AG09309 (cell line): ENCODE measurements at regions not wholly inside any gene's neighbourhood (a gene's known extent, or its start where the extent isn't known, plus 50 kb on each side); places are given as distances from the start of the nearest gene placed in this dataset.

Source experiments
- DNase-seq: peaks from one replicate; pipeline ENCODE4 v3.0.0-alpha.2; 2010; ENCODE audit warnings: low read depth
- H3K4me3 ChIP-seq: 2 replicates; pipeline ENCODE4 v1.5.1; 2011; ENCODE audit warnings: mild to moderate bottlenecking, low read depth, low read length, moderate library complexity; ENCODE audit not compliant: control insufficient read depth
- TF ChIP-seq, protein P1 (sequence below): IDR thresholded peaks from 2 replicates; pipeline ENCODE4 v1.5.1; 2011; ENCODE audit warnings: mild to moderate bottlenecking, low read depth, low read length, inconsistent platforms; ENCODE audit not compliant: insufficient read depth, control insufficient read depth; ENCODE audit errors: missing control alignments

DNA sequence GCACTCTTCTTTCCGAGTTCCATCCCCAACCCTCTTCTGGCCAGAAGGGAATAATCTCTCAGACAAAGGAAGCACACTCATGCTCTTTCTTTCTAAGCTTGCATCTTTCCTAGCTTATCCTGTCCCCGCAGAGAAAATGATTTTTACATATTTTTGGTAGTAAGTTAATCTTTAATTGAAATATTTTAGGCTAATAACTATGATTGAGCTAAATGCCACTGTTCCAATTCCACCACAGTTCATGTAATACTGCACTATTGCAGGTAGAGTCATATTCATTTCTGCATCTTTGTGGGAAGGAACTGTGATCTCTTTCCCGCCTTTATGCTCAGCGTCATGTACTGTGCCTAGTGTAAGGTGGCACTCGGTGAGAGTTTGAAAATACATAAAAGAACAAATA lies 158.9 kb upstream of the FOXG1 start:
- no peak overlapping the region for H3K4me3 ChIP-seq
- TF ChIP-seq, protein P1, sequence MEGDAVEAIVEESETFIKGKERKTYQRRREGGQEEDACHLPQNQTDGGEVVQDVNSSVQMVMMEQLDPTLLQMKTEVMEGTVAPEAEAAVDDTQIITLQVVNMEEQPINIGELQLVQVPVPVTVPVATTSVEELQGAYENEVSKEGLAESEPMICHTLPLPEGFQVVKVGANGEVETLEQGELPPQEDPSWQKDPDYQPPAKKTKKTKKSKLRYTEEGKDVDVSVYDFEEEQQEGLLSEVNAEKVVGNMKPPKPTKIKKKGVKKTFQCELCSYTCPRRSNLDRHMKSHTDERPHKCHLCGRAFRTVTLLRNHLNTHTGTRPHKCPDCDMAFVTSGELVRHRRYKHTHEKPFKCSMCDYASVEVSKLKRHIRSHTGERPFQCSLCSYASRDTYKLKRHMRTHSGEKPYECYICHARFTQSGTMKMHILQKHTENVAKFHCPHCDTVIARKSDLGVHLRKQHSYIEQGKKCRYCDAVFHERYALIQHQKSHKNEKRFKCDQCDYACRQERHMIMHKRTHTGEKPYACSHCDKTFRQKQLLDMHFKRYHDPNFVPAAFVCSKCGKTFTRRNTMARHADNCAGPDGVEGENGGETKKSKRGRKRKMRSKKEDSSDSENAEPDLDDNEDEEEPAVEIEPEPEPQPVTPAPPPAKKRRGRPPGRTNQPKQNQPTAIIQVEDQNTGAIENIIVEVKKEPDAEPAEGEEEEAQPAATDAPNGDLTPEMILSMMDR: no peak
- no peak for DNase-seq

DNA sequence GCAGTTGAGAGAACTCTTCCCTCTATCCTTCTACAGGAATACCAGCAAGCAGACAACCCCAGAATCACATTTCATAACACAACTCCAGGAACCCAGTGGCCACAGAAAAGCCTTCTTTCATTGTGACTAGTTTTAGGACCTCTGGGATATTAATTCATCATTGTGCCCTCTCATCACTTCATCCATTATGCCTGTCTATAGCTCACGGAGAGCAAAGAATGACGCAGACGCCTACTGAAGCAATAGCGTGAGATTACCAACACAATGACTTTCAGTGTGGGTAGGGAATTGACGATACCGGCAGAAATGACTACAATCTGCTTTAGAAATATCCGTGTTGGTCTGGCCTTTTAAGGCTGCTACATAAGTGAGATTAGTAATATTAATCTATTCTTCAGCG lies 158.1 kb upstream of the FOXG1 start:
- no peak for DNase-seq
- TF ChIP-seq, protein P1: no peak
- H3K4me3 ChIP-seq: no peak overlapping the region

DNA sequence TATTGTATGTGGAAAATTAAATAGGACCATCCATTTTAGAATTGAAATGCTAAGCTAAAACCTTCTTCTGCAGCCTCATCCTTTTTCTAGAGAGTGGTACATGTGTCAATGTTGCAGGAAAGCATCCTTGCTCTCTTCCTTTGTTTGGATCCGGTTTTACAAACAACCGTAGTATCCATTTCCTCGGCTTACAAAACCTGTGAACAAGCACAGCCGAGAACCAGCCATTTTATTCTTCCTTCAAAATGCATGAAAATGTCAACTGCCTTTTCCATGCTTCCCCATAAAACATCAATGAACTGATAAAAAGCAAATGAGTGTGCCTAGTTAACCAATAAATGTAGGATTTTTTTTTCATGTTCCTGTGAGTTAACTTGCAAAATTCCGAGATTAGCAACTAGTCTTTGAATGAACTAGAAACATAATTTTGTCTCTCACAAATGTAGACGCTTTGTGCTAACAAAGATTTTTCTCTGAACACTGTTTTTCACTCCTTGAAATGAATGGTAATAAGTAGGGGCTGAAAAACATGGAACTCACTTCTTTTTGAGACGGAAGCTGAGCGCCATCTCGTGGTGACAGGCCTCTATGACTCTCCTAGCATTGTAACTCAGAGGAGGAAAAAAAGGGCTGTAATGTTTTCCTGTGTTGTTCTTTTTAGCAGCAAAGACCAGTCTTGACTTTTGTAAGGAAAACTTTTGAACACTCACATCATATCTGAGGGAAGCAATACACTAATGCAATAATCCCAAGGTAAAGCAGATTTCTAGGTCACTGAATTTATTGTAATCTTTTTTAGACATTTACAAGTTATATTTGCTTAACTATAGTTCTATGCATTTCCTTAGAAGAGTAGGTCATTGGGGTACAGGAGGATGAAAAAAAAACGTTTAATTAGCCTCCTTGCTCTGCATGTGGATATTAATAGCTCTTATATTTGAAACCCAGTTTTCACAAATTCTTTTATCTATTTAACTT lies 157.4 kb upstream of the FOXG1 start:
- H3K4me3 ChIP-seq: no peak overlapping the region
- TF ChIP-seq, protein P1: peak; percentile 45
- DNase-seq: no peak

DNA sequence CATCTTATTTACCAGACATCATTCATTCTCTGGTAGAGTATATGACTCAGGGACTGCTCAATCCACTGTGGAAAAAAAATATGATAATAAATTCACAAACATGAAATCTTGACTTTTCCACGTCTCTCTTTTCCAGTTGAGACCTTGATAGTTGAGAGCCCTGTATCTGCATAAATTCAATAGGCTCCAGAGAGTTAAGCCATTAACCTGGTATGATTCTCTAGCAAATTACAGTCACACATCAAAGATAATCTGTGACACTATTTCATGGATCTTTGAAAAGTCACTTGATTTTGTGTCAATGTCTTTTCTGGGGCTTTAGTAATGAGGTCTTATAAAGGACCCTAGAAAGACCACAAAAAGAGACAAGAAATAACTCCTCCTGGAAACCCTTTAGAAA lies 154.2 kb upstream of the FOXG1 start:
- TF ChIP-seq, protein P1: no peak
- H3K4me3 ChIP-seq: no peak overlapping the region

DNA sequence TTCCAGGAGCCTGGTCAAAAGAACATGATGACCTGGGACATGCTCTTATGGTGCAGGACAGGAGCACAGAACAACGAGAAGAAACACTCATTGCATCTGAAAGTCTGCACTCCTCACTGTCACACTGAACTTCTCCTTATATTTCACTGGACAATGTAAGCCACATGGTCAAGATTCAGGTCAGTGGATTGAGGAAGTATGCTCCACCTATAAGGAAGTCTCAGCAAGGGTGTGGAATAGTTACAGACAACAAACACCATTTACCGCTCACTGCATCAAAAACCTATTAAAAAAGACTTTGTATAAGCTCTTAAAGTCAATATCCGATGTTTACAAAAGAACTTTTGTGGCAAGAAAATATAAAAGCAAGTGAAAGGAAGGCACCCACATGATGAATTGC lies 153.1 kb upstream of the FOXG1 start:
- no peak overlapping the region for H3K4me3 ChIP-seq
- no peak for DNase-seq
- TF ChIP-seq, protein P1: no peak

More for the DNA sequence above, 154.2 kb upstream of the FOXG1 start:
- DNase-seq: no peak

DNA sequence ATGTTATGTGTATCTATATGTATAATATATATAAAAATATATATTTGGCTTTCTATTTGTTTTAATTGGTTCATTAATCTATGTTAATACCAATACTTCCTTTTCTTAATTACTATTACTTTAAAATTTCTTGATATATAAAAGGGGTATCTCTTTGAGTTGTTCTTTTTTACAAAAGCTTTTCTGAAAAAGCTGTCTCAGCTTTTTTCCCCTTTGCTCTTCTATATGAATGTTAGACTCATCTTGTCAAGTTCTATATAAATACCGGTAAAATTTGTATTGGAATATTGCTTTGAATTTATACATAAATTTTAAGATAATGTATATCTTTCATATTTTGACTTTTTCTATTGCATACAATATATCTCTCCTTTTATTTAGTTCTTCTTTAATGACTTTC lies 139.8 kb upstream of the FOXG1 start:
- TF ChIP-seq, protein P1: no peak

More for the DNA sequence above, 139.8 kb upstream of the FOXG1 start:
- no peak for DNase-seq
- H3K4me3 ChIP-seq: no peak overlapping the region
